ENCODE measurements at regions not wholly inside any gene's neighbourhood (a gene's known extent, or its start where the extent isn't known, plus 50 kb on each side); places are given as distances from the start of the nearest gene placed in this dataset.

- TF ChIP-seq, protein P1, sequence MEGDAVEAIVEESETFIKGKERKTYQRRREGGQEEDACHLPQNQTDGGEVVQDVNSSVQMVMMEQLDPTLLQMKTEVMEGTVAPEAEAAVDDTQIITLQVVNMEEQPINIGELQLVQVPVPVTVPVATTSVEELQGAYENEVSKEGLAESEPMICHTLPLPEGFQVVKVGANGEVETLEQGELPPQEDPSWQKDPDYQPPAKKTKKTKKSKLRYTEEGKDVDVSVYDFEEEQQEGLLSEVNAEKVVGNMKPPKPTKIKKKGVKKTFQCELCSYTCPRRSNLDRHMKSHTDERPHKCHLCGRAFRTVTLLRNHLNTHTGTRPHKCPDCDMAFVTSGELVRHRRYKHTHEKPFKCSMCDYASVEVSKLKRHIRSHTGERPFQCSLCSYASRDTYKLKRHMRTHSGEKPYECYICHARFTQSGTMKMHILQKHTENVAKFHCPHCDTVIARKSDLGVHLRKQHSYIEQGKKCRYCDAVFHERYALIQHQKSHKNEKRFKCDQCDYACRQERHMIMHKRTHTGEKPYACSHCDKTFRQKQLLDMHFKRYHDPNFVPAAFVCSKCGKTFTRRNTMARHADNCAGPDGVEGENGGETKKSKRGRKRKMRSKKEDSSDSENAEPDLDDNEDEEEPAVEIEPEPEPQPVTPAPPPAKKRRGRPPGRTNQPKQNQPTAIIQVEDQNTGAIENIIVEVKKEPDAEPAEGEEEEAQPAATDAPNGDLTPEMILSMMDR (conservative IDR thresholded peaks at IDR 0.05; ENCODE audit: low read length): no peak
- no peak for TF ChIP-seq EZH2phosphoT487 (IDR thresholded peaks at IDR 0.05; ENCODE audit: borderline replicate concordance)
These were observed 244.5 kb upstream of the SOX14 start for GRCh38 chr3:137519602-137520001.
